Neural cell (in vitro differentiated cells): ENCODE measurements at regions not wholly inside any gene's neighbourhood (a gene's known extent, or its start where the extent isn't known, plus 50 kb on each side); places are given as distances from the start of the nearest gene placed in this dataset.

Experiments used
- CTCF ChIP-seq: fragments of 450-650 bp; IDR thresholded peaks from 2 replicates; pipeline ENCODE4 v1.5.1; 2014; ENCODE audit warnings: antibody characterized with exemption, mild to moderate bottlenecking, moderate library complexity; ENCODE audit not compliant: poor library complexity, severe bottlenecking
- EP300 ChIP-seq: fragments of 450-650 bp; conservative IDR thresholded peaks from 2 replicates; pipeline ENCODE4 v1.6.1; 2014; ENCODE audit warnings: antibody characterized with exemption, mild to moderate bottlenecking, moderate library complexity; ENCODE audit not compliant: poor library complexity, severe bottlenecking
- EZH2 ChIP-seq: fragments of 200-600, 300-800 bp; shearing (Covaris generic), sonication (generic); IDR thresholded peaks from 2 replicates; pipeline ENCODE4 v1.6.1; 2014; ENCODE audit warnings: antibody characterized with exemption, low read length, borderline replicate concordance, mild to moderate bottlenecking; ENCODE audit not compliant: insufficient read depth, poor library complexity, severe bottlenecking
- RAD21 ChIP-seq: fragments of 450-650 bp; conservative IDR thresholded peaks from 2 replicates; pipeline ENCODE4 v1.6.1; 2014; ENCODE audit warnings: antibody characterized with exemption, mild to moderate bottlenecking, moderate library complexity
- REST ChIP-seq: IDR thresholded peaks from 2 replicates; pipeline ENCODE4 v1.6.1; 2012; ENCODE audit warnings: borderline replicate concordance

- TF ChIP-seq CTCF (no peak), REST (no peak), RAD21 (no peak), EZH2 (no peak), EP300 (no peak)
These were observed 67.9 kb upstream of the BHLHE23 start for GRCh38 chr20:63074631-63075030.
